IMR-90 (cell line): ENCODE measurements at regions not wholly inside any gene's neighbourhood (a gene's known extent, or its start where the extent isn't known, plus 50 kb on each side); places are given as distances from the start of the nearest gene placed in this dataset.

Source experiments
- ATAC-seq: fragments of 200-7000 bp; cut with Tn5 transposase; 2 replicates; pipeline ENCODE4 v1.9.1; 2020; ENCODE audit warnings: low read depth, mild to moderate bottlenecking, moderate library complexity
- BruUV-seq: library from RNA; stranded (reverse); fragments of 400-500 nt; replicated peaks from 2 replicates; lab custom pipeline; 2021; lab: Mats Ljungman, UMichigan
- CTCF ChIA-PET: fragments of 300-600 bp; formaldehyde crosslinking; extraction: SDS; loops from one replicate; lab custom pipeline; 2021; ENCODE audit warnings: antibody characterized with exemption; lab: Yijun Ruan, JAX
- POLR2A ChIA-PET: fragments of 300-600 bp; sonication (Branson Sonifier 250); formaldehyde crosslinking; loops from one replicate; lab custom pipeline; 2022; ENCODE audit warnings: antibody characterized with exemption; ENCODE audit not compliant: unreplicated experiment; lab: Charles Lee
- DNase-seq: peaks from one replicate; pipeline ENCODE4 v3.0.0; 2013
- H2AFZ ChIP-seq: replicated peaks from 2 replicates; pipeline ENCODE3; 2013; ENCODE audit warnings: low read length, mild to moderate bottlenecking; ENCODE audit not compliant: poor library complexity
- H2AK5ac ChIP-seq: 2 replicates; pipeline ENCODE4 v1.6.1; 2013; ENCODE audit warnings: low read depth, low read length, inconsistent platforms
- H2AK9ac ChIP-seq: replicated peaks from 2 replicates; pipeline ENCODE3; 2013; ENCODE audit warnings: mild to moderate bottlenecking, low read depth, low read length, moderate library complexity; ENCODE audit not compliant: poor library complexity
- H2BK120ac ChIP-seq: 2 replicates; pipeline ENCODE4 v1.6.1; 2013; ENCODE audit warnings: low read depth, low read length, inconsistent platforms
- H2BK15ac ChIP-seq: 3 replicates; pipeline ENCODE4 v1.6.1; 2013; ENCODE audit warnings: low read depth, low read length, inconsistent platforms
- H2BK20ac ChIP-seq: 2 replicates; pipeline ENCODE4 v1.6.1; 2013; ENCODE audit warnings: low read depth, mild to moderate bottlenecking, inconsistent platforms, low read length, moderate library complexity
- H2BK5ac ChIP-seq: 2 replicates; pipeline ENCODE4 v1.6.1; 2013; ENCODE audit warnings: mild to moderate bottlenecking, low read depth, low read length, inconsistent platforms; ENCODE audit not compliant: poor library complexity, severe bottlenecking
- H3K14ac ChIP-seq: replicated peaks from 2 replicates; pipeline ENCODE4 v1.6.1; 2013; ENCODE audit warnings: low read depth, low read length, inconsistent platforms
- H3K18ac ChIP-seq: 2 replicates; pipeline ENCODE4 v1.6.1; 2013; ENCODE audit warnings: low read depth, low read length, control low read depth
- H3K23ac ChIP-seq: 2 replicates; pipeline ENCODE4 v1.6.1; 2013; ENCODE audit warnings: low read depth, low read length, inconsistent platforms
- H3K27ac ChIP-seq: 2 replicates; pipeline ENCODE4 v1.5.1; 2013; ENCODE audit warnings: mild to moderate bottlenecking, control low read depth, low read length; ENCODE audit not compliant: insufficient read depth
- H3K27me3 ChIP-seq: 2 replicates; pipeline ENCODE4 v1.6.1; 2013; ENCODE audit warnings: low read length; ENCODE audit not compliant: control insufficient read depth, insufficient read depth
- H3K36me3 ChIP-seq: 2 replicates; pipeline ENCODE4 v1.6.1; 2013; ENCODE audit warnings: low read length, mixed read lengths; ENCODE audit not compliant: control insufficient read depth, insufficient read depth
- H3K4ac ChIP-seq: 2 replicates; pipeline ENCODE4 v1.6.1; 2013; ENCODE audit warnings: low read depth, low read length, inconsistent platforms
- H3K4me1 ChIP-seq: 2 replicates; pipeline ENCODE4 v1.6.1; 2013; ENCODE audit warnings: low read length, mixed read lengths; ENCODE audit not compliant: control insufficient read depth, insufficient read depth
- H3K4me2 ChIP-seq: 2 replicates; pipeline ENCODE4 v1.6.1; 2013; ENCODE audit warnings: low read depth, mild to moderate bottlenecking, control low read depth, low read length, moderate library complexity
- H3K4me3 ChIP-seq: 2 replicates; pipeline ENCODE4 v1.5.1; 2013; ENCODE audit warnings: low read depth, mild to moderate bottlenecking, control low read depth, low read length, moderate library complexity; ENCODE audit not compliant: insufficient read depth
- H3K56ac ChIP-seq: 2 replicates; pipeline ENCODE4 v1.6.1; 2013; ENCODE audit warnings: low read length, inconsistent platforms; ENCODE audit not compliant: insufficient read depth; ENCODE audit errors: extremely low read depth
- H3K79me1 ChIP-seq, 2 experiments: 2 replicates each; pipeline ENCODE4 v1.6.1; 2013; ENCODE audit warnings: low read length in 2 of 2, inconsistent platforms in 1 of 2, low read depth in 1 of 2
- H3K9ac ChIP-seq: 2 replicates; pipeline ENCODE4 v1.6.1; 2013; ENCODE audit warnings: low read depth, low read length, control low read depth
- H3K9me1 ChIP-seq: 2 replicates; pipeline ENCODE4 v1.6.1; 2013; ENCODE audit warnings: low read length, inconsistent platforms; ENCODE audit not compliant: insufficient read depth
- H3K9me3 ChIP-seq: 2 replicates; pipeline ENCODE4 v1.6.1; 2013; ENCODE audit warnings: low read length; ENCODE audit not compliant: control insufficient read depth, insufficient read depth
- H4K20me1 ChIP-seq: 2 replicates; pipeline ENCODE4 v1.6.1; 2013; ENCODE audit warnings: low read length, inconsistent platforms; ENCODE audit not compliant: insufficient read depth
- H4K5ac ChIP-seq: 2 replicates; pipeline ENCODE4 v1.6.1; 2013; ENCODE audit warnings: mild to moderate bottlenecking, low read depth, low read length, control low read depth
- H4K8ac ChIP-seq, 2 experiments: 2 replicates each; pipeline ENCODE4 v1.6.1; 2013; ENCODE audit warnings: low read depth in 2 of 2, low read length in 2 of 2, control low read depth in 1 of 2, inconsistent platforms in 1 of 2
- H4K91ac ChIP-seq: 2 replicates; pipeline ENCODE4 v1.6.1; 2013; ENCODE audit warnings: low read depth, low read length, inconsistent platforms; ENCODE audit not compliant: insufficient read depth
- CHD1 ChIP-seq: IDR thresholded peaks from 2 replicates; pipeline ENCODE4 v1.6.1; 2012; ENCODE audit warnings: low read depth, low read length, improper control_type of control experiment
- FOS ChIP-seq: fragments of 150-350 bp; IDR thresholded peaks from 2 replicates; pipeline ENCODE4 v1.6.1; 2016; ENCODE audit warnings: low read depth, low read length
- MAFK ChIP-seq: IDR thresholded peaks from 2 replicates; pipeline ENCODE4 v1.6.1; 2012; ENCODE audit warnings: low read depth, low read length, improper control_type of control experiment
- MAZ ChIP-seq: IDR thresholded peaks from 2 replicates; pipeline ENCODE4 v1.6.1; 2012; ENCODE audit warnings: low read depth, mild to moderate bottlenecking, low read length, improper control_type of control experiment, moderate library complexity, borderline replicate concordance
- MXI1 ChIP-seq: IDR thresholded peaks from 2 replicates; pipeline ENCODE4 v1.6.1; 2012; ENCODE audit warnings: low read depth, mild to moderate bottlenecking, low read length, moderate library complexity, borderline replicate concordance
- NFE2L2 ChIP-seq: fragments of 150-350 bp; IDR thresholded peaks from 2 replicates; pipeline ENCODE4 v1.6.1; 2016; ENCODE audit warnings: low read depth, mild to moderate bottlenecking, low read length
- POLR2A ChIP-seq: IDR thresholded peaks from 2 replicates; pipeline ENCODE4 v1.6.1; 2012; ENCODE audit warnings: mild to moderate bottlenecking, low read depth, low read length
- RAD21 ChIP-seq: IDR thresholded peaks from 2 replicates; pipeline ENCODE4 v1.6.1; 2012; ENCODE audit warnings: low read length, improper control_type of control experiment
- RCOR1 ChIP-seq: IDR thresholded peaks from 2 replicates; pipeline ENCODE4 v1.6.1; 2012; ENCODE audit warnings: mild to moderate bottlenecking, low read length, improper control_type of control experiment; ENCODE audit not compliant: insufficient replicate concordance
- RFX5 ChIP-seq: IDR thresholded peaks from 2 replicates; pipeline ENCODE4 v1.8.0; 2012; ENCODE audit warnings: low read depth, mild to moderate bottlenecking, low read length, moderate library complexity
- SMC3 ChIP-seq: fragments of 150-350 bp; IDR thresholded peaks from 2 replicates; pipeline ENCODE4 v1.6.1; 2016; ENCODE audit warnings: low read depth, mild to moderate bottlenecking, antibody characterized with exemption, low read length, moderate library complexity
- whole genome bisulfite sequencing, 2 experiments: methylation state at CpG; one replicate each; pipeline versions ENCODE4 v1.1.5 to v1.1.7; 2013; ENCODE audit warnings: missing lambda C conversion rate in 2 of 2; ENCODE audit not compliant: insufficient read length in 1 of 2; ENCODE audit errors: extremely low coverage in 2 of 2; 5-methylcytosine and 5-hydroxymethylcytosine counted together
- dilution Hi-C: fragments of 300-500 bp; cut with HindIII; formaldehyde crosslinking; loops from one replicate; pipeline ENCODE4 v1.14.3; 2018; ENCODE audit warnings: low sequenced_read_pairs; ENCODE audit not compliant: unreplicated experiment
- in situ Hi-C: fragments of 300-500 bp; cut with MboI; formaldehyde crosslinking; loops from 3 replicates; pipeline ENCODE4 v1.14.3; 2019; ENCODE audit warnings: low sequenced_read_pairs, inconsistent platforms, mixed read lengths
- intact Hi-C: fragments of 100-400 bp; cut with micrococcal nuclease; formaldehyde crosslinking; loops from 2 replicates; pipeline ENCODE4 v1.10.0; 2022
- TF ChIP-seq, protein P1 (sequence below): fragments of 150-350 bp; IDR thresholded peaks from 2 replicates; pipeline ENCODE4 v1.6.1; 2016; ENCODE audit warnings: low read depth, mild to moderate bottlenecking, low read length, moderate library complexity, borderline replicate concordance
- TF ChIP-seq, protein P2 (sequence below): conservative IDR thresholded peaks from 2 replicates; pipeline ENCODE4 v1.5.1; 2012; ENCODE audit warnings: mild to moderate bottlenecking, low read depth, low read length, improper control_type of control experiment
- TF ChIP-seq, protein P3 (sequence below): fragments of 150-350 bp; IDR thresholded peaks from 2 replicates; pipeline ENCODE4 v1.6.1; 2017; ENCODE audit warnings: mild to moderate bottlenecking, antibody characterized with exemption, low read length, low read depth

- ChIA-PET POLR2A (no interaction called here), CTCF (interaction anchor here (0.7 kb wide), 1 partner anchor 42 kb away, joined by 3 read pairs; no protein-coding TSS in a partner anchor)
- in situ Hi-C loops, result no loop called here
- H2BK5ac ChIP-seq, result no peak overlapping the region
- no peak overlapping the region for H3K27ac ChIP-seq
- no peak overlapping the region for H3K56ac ChIP-seq
- no peak for TF ChIP-seq FOS
- TF ChIP-seq, protein P1, sequence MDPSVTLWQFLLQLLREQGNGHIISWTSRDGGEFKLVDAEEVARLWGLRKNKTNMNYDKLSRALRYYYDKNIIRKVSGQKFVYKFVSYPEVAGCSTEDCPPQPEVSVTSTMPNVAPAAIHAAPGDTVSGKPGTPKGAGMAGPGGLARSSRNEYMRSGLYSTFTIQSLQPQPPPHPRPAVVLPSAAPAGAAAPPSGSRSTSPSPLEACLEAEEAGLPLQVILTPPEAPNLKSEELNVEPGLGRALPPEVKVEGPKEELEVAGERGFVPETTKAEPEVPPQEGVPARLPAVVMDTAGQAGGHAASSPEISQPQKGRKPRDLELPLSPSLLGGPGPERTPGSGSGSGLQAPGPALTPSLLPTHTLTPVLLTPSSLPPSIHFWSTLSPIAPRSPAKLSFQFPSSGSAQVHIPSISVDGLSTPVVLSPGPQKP, result no peak
- TF ChIP-seq NFE2L2, result no peak
- TF ChIP-seq, protein P2, sequence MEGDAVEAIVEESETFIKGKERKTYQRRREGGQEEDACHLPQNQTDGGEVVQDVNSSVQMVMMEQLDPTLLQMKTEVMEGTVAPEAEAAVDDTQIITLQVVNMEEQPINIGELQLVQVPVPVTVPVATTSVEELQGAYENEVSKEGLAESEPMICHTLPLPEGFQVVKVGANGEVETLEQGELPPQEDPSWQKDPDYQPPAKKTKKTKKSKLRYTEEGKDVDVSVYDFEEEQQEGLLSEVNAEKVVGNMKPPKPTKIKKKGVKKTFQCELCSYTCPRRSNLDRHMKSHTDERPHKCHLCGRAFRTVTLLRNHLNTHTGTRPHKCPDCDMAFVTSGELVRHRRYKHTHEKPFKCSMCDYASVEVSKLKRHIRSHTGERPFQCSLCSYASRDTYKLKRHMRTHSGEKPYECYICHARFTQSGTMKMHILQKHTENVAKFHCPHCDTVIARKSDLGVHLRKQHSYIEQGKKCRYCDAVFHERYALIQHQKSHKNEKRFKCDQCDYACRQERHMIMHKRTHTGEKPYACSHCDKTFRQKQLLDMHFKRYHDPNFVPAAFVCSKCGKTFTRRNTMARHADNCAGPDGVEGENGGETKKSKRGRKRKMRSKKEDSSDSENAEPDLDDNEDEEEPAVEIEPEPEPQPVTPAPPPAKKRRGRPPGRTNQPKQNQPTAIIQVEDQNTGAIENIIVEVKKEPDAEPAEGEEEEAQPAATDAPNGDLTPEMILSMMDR, result no peak
- TF ChIP-seq RCOR1, result no peak
- TF ChIP-seq RFX5, result no peak
- no peak for TF ChIP-seq SMC3
- TF ChIP-seq, protein P3, sequence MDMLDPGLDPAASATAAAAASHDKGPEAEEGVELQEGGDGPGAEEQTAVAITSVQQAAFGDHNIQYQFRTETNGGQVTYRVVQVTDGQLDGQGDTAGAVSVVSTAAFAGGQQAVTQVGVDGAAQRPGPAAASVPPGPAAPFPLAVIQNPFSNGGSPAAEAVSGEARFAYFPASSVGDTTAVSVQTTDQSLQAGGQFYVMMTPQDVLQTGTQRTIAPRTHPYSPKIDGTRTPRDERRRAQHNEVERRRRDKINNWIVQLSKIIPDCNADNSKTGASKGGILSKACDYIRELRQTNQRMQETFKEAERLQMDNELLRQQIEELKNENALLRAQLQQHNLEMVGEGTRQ, result no peak
- TF ChIP-seq CHD1, result no peak
- TF ChIP-seq MXI1, result no peak
- no peak for TF ChIP-seq MAZ
- TF ChIP-seq POLR2A, result no peak
- TF ChIP-seq RAD21, result no peak
- no peak for TF ChIP-seq MAFK
- no peaks in the 10 kb centered on the region for H4K20me1 ChIP-seq
- H3K4me3 ChIP-seq, result no peak overlapping the region
- no peaks in the 10 kb centered on the region for H3K36me3 ChIP-seq
- no peaks in the 10 kb centered on the region for H3K9me1 ChIP-seq
- intact Hi-C loops, result no loop called here
- H2BK120ac ChIP-seq, result no peak overlapping the region
- no TSS peak for BruUV-seq
- no peak overlapping the region for H4K8ac ChIP-seq
- no peak overlapping the region for H2BK20ac ChIP-seq
- dilution Hi-C loops, result no loop called here
- WGBS, 2 experiments, result 53% methylated on average over 4 of the region's 5 CpGs; no CpG with 5 or more reads in 1 of the 2 experiments
- H3K9me3 ChIP-seq, result peaks cover 6% of the 10 kb centered on the region; the same call in 1 of the 2 replicates
- H3K18ac ChIP-seq, result no peak overlapping the region
- H3K4ac ChIP-seq, result no peak overlapping the region
- no peaks in the 10 kb centered on the region for H3K27me3 ChIP-seq
- H3K23ac ChIP-seq, result no peak overlapping the region
- H2AK9ac ChIP-seq, result no peak overlapping the region
- ATAC-seq (no peak), DNase-seq (no peak)
- H3K14ac ChIP-seq, result no peak overlapping the region
- no peak overlapping the region for H3K9ac ChIP-seq
- no peak overlapping the region for H4K91ac ChIP-seq
- H3K79me1 ChIP-seq, result no peaks in the 10 kb centered on the region
- no peak overlapping the region for H2AK5ac ChIP-seq
- no peaks in the 10 kb centered on the region for H3K4me1 ChIP-seq
- no peak overlapping the region for H4K5ac ChIP-seq
- H2BK15ac ChIP-seq, result no peak overlapping the region
- no peak overlapping the region for H3K4me2 ChIP-seq
- H2AFZ ChIP-seq, result no peak overlapping the region
Measured at GRCh38 chr3:13703071-13703470, 154.1 kb downstream of the FBLN2 start.
